ENCODE measurements at regions not wholly inside any gene's neighbourhood (a gene's known extent, or its start where the extent isn't known, plus 50 kb on each side); places are given as distances from the start of the nearest gene placed in this dataset.

- Mint-ChIP-seq H3K27ac (no peak overlapping the region), H3K27me3 (no peaks in the 10 kb centered on the region), H3K36me3 (no peaks in the 10 kb centered on the region), H3K4me3 (no peak overlapping the region), H3K9me3 (no peaks in the 10 kb centered on the region), H3K4me1 (no peaks in the 10 kb centered on the region)
- CTCF ChIA-PET, result no interaction called here
- no peak for DNase-seq
These were observed 346.7 kb downstream of the CDH26 start for GRCh38 chr20:60304931-60305330.

DNA sequence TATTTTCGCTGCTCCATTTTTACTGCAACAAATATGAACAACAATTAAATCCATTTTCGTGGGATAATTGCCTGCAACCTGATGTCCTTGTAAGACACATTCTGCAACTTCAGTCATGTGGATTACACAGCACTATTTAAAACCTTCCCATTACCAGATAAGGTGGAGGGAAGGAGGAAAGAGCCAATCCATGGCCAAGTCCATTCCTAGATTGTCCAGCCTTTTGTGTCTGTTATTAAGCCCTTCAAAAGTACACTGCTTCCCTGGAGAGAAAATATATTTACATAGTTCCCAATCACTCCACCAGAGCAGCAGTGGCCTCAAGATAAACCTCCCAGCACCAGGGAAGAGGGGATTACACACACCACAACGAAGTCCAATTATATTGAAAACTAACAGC is 347.9 kb downstream of the CDH26 start:
- H3K4me1 Mint-ChIP-seq, result no peaks in the 10 kb centered on the region
- no peak overlapping the region for H3K4me3 Mint-ChIP-seq
- H3K9me3 Mint-ChIP-seq, result no peaks in the 10 kb centered on the region
- CTCF ChIA-PET, result no interaction called here
- H3K27me3 Mint-ChIP-seq, result no peaks in the 10 kb centered on the region
- H3K27ac Mint-ChIP-seq, result no peak overlapping the region
- DNase-seq, result no peak
- no peaks in the 10 kb centered on the region for H3K36me3 Mint-ChIP-seq

GRCh38 chr20:60306551-60306950 is 348.3 kb downstream of the CDH26 start:
- Mint-ChIP-seq H3K9me3 (no peaks in the 10 kb centered on the region), H3K27ac (no peak overlapping the region), H3K27me3 (no peaks in the 10 kb centered on the region), H3K4me3 (no peak overlapping the region), H3K4me1 (no peaks in the 10 kb centered on the region), H3K36me3 (no peaks in the 10 kb centered on the region)
- CTCF ChIA-PET, result no interaction called here
- no peak for DNase-seq

DNA sequence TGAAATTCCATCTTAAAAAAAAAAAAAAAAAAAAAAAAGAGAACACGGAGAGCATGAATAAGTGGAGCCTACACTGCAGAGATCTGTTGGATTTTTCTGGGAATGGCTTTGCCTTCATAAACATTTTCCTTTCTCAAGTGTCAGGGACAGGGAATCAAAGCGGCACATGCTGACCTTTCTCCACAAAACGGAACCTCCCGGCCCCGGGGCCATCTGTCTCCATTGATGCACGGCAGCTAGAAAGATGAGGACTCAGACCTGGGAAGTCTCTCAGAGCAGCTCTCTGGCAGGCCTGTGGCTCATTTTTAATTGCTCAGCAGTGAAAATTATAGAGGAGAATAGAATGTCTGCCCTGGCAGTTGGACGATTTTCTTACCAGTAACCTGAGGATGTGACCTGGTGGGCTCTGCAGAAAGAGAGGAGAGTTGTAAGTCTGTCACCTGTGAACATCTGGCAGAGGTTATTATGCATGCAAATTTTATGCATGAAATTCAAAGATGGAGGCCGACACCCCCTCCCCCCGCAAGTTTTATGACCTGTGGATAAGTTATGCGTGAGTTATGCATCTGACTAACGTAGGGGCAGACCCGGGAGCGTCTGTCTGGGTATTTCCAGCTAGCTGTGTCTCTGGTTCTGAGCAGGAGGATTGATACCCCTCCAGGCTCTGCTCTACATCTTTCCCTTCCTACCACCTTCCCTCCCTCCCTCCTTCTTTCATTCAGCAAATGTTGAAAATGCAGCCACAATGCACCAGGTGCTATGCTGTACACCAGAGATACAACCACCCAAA is 352.5 kb downstream of the CDH26 start:
- no peak for DNase-seq
- peaks cover 2% of the 10 kb centered on the region for H3K9me3 Mint-ChIP-seq
- no peaks in the 10 kb centered on the region for H3K36me3 Mint-ChIP-seq
- H3K4me3 Mint-ChIP-seq, result no peak overlapping the region
- no peak overlapping the region for H3K27ac Mint-ChIP-seq
- H3K4me1 Mint-ChIP-seq, result no peaks in the 10 kb centered on the region
- no peaks in the 10 kb centered on the region for H3K27me3 Mint-ChIP-seq
- CTCF ChIA-PET, result no interaction called here

DNA sequence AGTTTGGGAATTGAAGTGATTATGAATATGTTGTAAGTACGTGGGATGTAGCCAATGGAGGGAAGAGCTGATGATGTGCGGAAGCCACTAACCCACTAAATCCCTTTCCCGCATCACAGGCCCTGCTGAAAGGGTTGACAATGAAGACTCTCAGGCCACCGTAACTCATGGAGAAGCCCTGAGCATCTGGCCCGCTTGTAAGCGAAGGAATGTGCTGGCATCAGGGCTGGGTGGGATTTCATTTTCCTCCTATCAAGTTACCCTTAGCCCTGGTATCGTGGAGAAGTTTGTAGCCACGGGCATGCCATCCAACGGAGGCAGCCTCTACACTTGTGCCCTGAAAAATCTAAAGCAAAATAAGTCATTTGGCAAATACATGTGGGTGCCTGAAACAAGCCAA is 355.0 kb downstream of the CDH26 start:
- Mint-ChIP-seq H3K4me1 (no peaks in the 10 kb centered on the region), H3K36me3 (no peaks in the 10 kb centered on the region), H3K9me3 (peaks cover 2% of the 10 kb centered on the region), H3K27ac (no peak overlapping the region), H3K27me3 (no peaks in the 10 kb centered on the region), H3K4me3 (no peak overlapping the region)
- DNase-seq, result no peak
- CTCF ChIA-PET, result no interaction called here

DNA sequence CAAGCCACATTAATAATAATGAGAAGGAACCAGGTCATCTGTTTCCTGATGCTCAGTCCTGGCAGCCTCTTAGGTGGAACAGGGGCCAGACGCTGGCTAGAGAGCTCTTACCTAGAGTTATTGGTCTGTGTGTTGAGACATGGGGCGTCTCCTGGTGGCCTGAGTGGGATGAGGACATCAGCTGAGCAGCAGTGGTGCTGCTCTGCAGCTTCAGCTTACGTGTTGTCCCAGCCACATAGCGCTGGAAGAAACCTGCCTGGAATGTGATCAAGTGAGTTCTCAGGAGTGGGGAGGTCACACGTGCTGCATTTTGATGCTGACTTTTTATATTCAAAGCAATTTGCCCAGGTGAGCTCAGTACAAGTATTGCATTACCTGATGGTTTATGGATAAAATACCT is 355.4 kb downstream of the CDH26 start:
- H3K4me1 Mint-ChIP-seq, result no peaks in the 10 kb centered on the region
- CTCF ChIA-PET, result no interaction called here
- H3K36me3 Mint-ChIP-seq, result no peaks in the 10 kb centered on the region
- no peak for DNase-seq
- H3K27me3 Mint-ChIP-seq, result no peaks in the 10 kb centered on the region
- peaks cover 2% of the 10 kb centered on the region for H3K9me3 Mint-ChIP-seq
- H3K27ac Mint-ChIP-seq, result no peak overlapping the region
- H3K4me3 Mint-ChIP-seq, result no peak overlapping the region

DNA sequence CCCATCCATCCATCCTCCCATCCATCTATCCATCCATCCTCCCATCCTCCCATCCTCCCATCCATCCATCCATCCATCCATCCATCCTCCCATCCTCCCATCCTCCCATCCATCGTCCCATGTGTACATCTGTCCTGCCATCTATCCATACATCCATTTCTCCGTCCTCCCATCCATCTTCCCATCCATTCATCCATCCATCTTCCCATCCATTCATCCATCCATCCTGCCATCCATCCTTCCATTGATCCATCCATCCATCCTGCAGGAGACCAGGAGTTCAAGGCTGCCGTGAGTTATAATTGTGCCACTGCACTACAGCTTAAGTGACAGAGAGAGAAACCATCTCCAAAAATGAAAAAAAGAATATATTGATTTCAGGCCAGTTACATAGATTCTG is 356.5 kb downstream of the CDH26 start:
- no peak overlapping the region for H3K27ac Mint-ChIP-seq
- no peaks in the 10 kb centered on the region for H3K36me3 Mint-ChIP-seq
- DNase-seq, result no peak
- CTCF ChIA-PET, result no interaction called here
- no peaks in the 10 kb centered on the region for H3K27me3 Mint-ChIP-seq
- H3K9me3 Mint-ChIP-seq, result peaks cover 2% of the 10 kb centered on the region
- H3K4me1 Mint-ChIP-seq, result no peaks in the 10 kb centered on the region
- H3K4me3 Mint-ChIP-seq, result no peak overlapping the region

DNA sequence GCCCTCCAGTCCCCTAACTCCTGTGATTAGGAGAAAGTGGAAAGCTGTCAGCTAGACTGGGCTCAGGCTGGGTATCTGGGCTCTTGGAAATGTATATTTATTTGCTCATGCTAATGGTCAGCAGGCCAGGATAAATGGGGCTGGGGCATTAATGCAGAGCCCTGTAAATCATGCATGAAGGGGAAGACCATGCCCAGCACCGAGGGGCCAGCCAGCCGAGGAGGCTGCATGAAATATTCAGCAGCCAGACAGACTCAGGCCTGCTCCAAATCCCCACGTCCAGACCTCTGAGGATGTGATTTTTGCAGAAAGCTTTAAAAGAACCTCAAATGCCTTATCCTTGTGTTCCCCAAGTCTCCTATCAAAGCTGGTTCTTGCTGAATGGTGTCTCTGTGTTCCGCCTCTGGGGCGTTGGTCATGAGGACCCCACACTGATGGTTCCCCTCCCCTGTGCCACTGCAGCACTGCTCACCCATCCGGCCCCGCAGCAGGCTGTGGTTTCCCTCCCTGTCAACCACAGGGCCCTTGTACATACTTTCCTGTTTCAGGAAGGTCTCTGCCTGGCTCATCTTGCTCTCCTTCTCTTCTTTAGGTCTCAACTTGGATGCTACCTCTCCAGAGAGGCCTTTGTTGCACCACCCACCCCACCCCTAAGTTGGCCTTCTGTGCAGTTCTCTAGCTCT is 358.4 kb downstream of the CDH26 start:
- H3K27ac Mint-ChIP-seq, result no peak overlapping the region
- H3K9me3 Mint-ChIP-seq, result peaks cover 2% of the 10 kb centered on the region
- H3K36me3 Mint-ChIP-seq, result no peaks in the 10 kb centered on the region
- no peak overlapping the region for H3K4me3 Mint-ChIP-seq
- CTCF ChIA-PET, result no interaction called here
- H3K4me1 Mint-ChIP-seq, result no peaks in the 10 kb centered on the region
- H3K27me3 Mint-ChIP-seq, result no peaks in the 10 kb centered on the region
- DNase-seq, result no peak

- H3K36me3 Mint-ChIP-seq, result no peaks in the 10 kb centered on the region
- CTCF ChIA-PET, result no interaction called here
- H3K27ac Mint-ChIP-seq, result no peak overlapping the region
- DNase-seq, result no peak
- H3K27me3 Mint-ChIP-seq, result no peaks in the 10 kb centered on the region
- no peaks in the 10 kb centered on the region for H3K4me1 Mint-ChIP-seq
- H3K9me3 Mint-ChIP-seq, result peaks cover 2% of the 10 kb centered on the region
- H3K4me3 Mint-ChIP-seq, result no peak overlapping the region
These were observed 359.2 kb downstream of the CDH26 start for GRCh38 chr20:60317401-60317800.

- Mint-ChIP-seq H3K9me3 (no peaks in the 10 kb centered on the region), H3K36me3 (no peaks in the 10 kb centered on the region)
These were observed 363.4 kb downstream of the CDH26 start for GRCh38 chr20:60321601-60322000.

GRCh38 chr20:60326821-60327220 is 368.6 kb downstream of the CDH26 start:
- no peak overlapping the region for H3K4me3 Mint-ChIP-seq
- no peaks in the 10 kb centered on the region for H3K9me3 Mint-ChIP-seq
- H3K4me1 Mint-ChIP-seq, result no peaks in the 10 kb centered on the region
- H3K27ac Mint-ChIP-seq, result no peak overlapping the region
- H3K36me3 Mint-ChIP-seq, result no peaks in the 10 kb centered on the region
- CTCF ChIA-PET, result no interaction called here
- DNase-seq, result no peak
- H3K27me3 Mint-ChIP-seq, result no peaks in the 10 kb centered on the region

More at GRCh38 chr20:60321601-60322000, 363.4 kb downstream of the CDH26 start:
- Mint-ChIP-seq H3K27me3 (no peaks in the 10 kb centered on the region), H3K4me1 (no peaks in the 10 kb centered on the region), H3K4me3 (no peak overlapping the region), H3K27ac (no peak overlapping the region)
- no peak for DNase-seq
- CTCF ChIA-PET, result no interaction called here

- CTCF ChIA-PET, result no interaction called here
- Mint-ChIP-seq H3K36me3 (no peaks in the 10 kb centered on the region), H3K27me3 (no peaks in the 10 kb centered on the region), H3K27ac (no peak overlapping the region), H3K9me3 (no peaks in the 10 kb centered on the region), H3K4me3 (no peak overlapping the region), H3K4me1 (no peaks in the 10 kb centered on the region)
- no peak for DNase-seq
These were observed 369.9 kb downstream of the CDH26 start for GRCh38 chr20:60327971-60328660.

DNA sequence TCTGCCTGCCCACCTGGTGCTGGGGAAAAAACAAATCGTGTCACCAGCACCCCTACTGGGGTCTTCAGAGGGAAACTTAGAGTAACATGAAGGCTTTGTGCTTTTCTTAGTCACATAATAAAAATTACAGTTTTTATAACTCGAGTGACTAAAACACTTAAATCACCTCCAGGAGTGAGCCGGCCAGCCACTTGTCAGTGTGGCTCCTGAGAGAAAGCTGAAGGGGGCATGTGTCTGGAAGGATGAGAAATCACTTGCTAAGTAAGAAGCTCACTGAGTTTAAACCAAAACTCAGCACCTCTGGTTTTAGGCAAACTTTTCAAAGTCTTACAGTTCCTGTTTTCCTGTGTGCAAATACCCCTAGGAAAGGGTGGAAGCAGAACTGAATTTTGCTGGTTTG is 372.2 kb downstream of the CDH26 start:
- H3K9me3 Mint-ChIP-seq, result no peaks in the 10 kb centered on the region
- no peaks in the 10 kb centered on the region for H3K27me3 Mint-ChIP-seq
- H3K36me3 Mint-ChIP-seq, result no peaks in the 10 kb centered on the region
- no peak overlapping the region for H3K27ac Mint-ChIP-seq
- no peaks in the 10 kb centered on the region for H3K4me1 Mint-ChIP-seq
- H3K4me3 Mint-ChIP-seq, result no peak overlapping the region
- CTCF ChIA-PET, result no interaction called here
- DNase-seq, result no peak

DNA sequence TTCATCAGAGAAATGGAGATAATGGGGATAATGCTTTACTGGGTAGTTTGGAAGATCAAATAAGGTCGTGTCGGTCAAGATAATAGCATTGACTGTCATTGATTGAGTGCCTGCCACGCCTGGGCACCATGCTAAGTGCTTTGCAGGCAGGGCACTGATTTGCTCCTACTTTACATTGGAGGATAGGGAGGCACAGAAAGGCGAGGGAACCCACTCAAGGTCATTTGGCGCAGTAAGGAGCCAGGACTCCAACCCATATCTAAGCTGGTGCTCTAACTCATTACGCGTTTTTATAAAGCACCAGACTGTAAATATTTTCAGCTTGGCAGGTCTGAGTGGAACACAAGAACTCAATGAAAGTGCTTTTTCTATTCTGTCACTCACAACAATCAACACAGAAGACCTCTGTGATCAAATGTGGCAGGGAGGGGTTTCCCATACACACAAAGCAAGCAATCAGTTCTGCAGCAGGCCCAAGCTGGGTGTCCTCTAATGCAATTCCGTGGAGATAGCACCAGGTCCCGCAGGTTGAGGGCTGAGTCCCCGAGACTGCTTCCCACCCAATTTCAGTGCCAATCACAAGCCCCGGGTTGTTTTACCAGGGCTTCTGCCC is 373.6 kb downstream of the CDH26 start:
- H3K4me1 Mint-ChIP-seq, result no peaks in the 10 kb centered on the region
- no peaks in the 10 kb centered on the region for H3K36me3 Mint-ChIP-seq
- no peak for DNase-seq
- CTCF ChIA-PET, result no interaction called here
- H3K4me3 Mint-ChIP-seq, result no peak overlapping the region
- H3K27ac Mint-ChIP-seq, result no peak overlapping the region
- no peaks in the 10 kb centered on the region for H3K9me3 Mint-ChIP-seq
- no peaks in the 10 kb centered on the region for H3K27me3 Mint-ChIP-seq

GRCh38 chr20:60332523-60332922 is 374.3 kb downstream of the CDH26 start:
- Mint-ChIP-seq H3K27me3 (no peaks in the 10 kb centered on the region), H3K27ac (no peak overlapping the region), H3K9me3 (no peaks in the 10 kb centered on the region)

More at GRCh38 chr20:60332523-60332922, 374.3 kb downstream of the CDH26 start:
- DNase-seq, result no peak
- Mint-ChIP-seq H3K4me1 (no peaks in the 10 kb centered on the region), H3K4me3 (no peak overlapping the region), H3K36me3 (no peaks in the 10 kb centered on the region)
- CTCF ChIA-PET, result no interaction called here

Measured in activated naive CD4-positive, alpha-beta T cell treated with anti-CD3 and anti-CD28 coated beads, Interleukin-2, amount 10 ng/mL, durations not matched to agents 7 days and 5 days (primary cell).